MM.1S (cell line): ENCODE measurements at regions not wholly inside any gene's neighbourhood (a gene's known extent, or its start where the extent isn't known, plus 50 kb on each side); places are given as distances from the start of the nearest gene placed in this dataset.

Source experiments
- DNase-seq: peaks from one replicate; pipeline ENCODE4 v3.0.0-alpha.2; 2015
- H2AFZ ChIP-seq: fragments of 300-600 bp; sonication (generic); 2 replicates; pipeline ENCODE4 v1.6.0; 2016; ENCODE audit warnings: antibody characterized with exemption, low read length
- H3F3A ChIP-seq: fragments of 300-600 bp; sonication (generic); 2 replicates; pipeline ENCODE4 v1.6.1; 2016; ENCODE audit warnings: mild to moderate bottlenecking, antibody characterized with exemption, low read length, moderate library complexity, mixed read lengths; ENCODE audit not compliant: insufficient read depth
- H3K27ac ChIP-seq: fragments of 300-600 bp; sonication (generic); 2 replicates; pipeline ENCODE4 v1.5.1; 2016; ENCODE audit warnings: mild to moderate bottlenecking, low read length
- H3K27me3 ChIP-seq: fragments of 300-600 bp; sonication (generic); replicated peaks from 2 replicates; pipeline ENCODE4 v1.6.0; 2016; ENCODE audit warnings: low read length; ENCODE audit not compliant: insufficient read depth
- H3K36me3 ChIP-seq: fragments of 300-600 bp; sonication (generic); replicated peaks from 2 replicates; pipeline ENCODE4 v1.6.1; 2016; ENCODE audit warnings: mild to moderate bottlenecking, low read length, mixed read lengths; ENCODE audit not compliant: insufficient read depth
- H3K4me1 ChIP-seq: fragments of 300-600 bp; sonication (generic); 2 replicates; pipeline ENCODE4 v1.6.1; 2016; ENCODE audit warnings: low read length, mixed read lengths
- H3K4me2 ChIP-seq: fragments of 300-600 bp; sonication (generic); 2 replicates; pipeline ENCODE4 v1.6.0; 2016; ENCODE audit warnings: low read depth, low read length
- H3K4me3 ChIP-seq: fragments of 300-600 bp; sonication (generic); 2 replicates; pipeline ENCODE4 v1.5.1; 2016; ENCODE audit warnings: low read length, mixed read lengths
- H3K79me2 ChIP-seq: fragments of 300-600 bp; sonication (generic); 2 replicates; pipeline ENCODE4 v1.6.1; 2016; ENCODE audit warnings: mixed run types, low read length, mixed read lengths
- H3K9ac ChIP-seq: fragments of 300-600 bp; sonication (generic); 2 replicates; pipeline ENCODE4 v1.6.1; 2016; ENCODE audit warnings: low read length, mixed read lengths
- H3K9me2 ChIP-seq: fragments of 300-600 bp; sonication (generic); replicated peaks from 2 replicates; pipeline ENCODE4 v1.6.1; 2016; ENCODE audit warnings: mild to moderate bottlenecking, low read length, mixed read lengths; ENCODE audit not compliant: insufficient read depth
- H3K9me3 ChIP-seq: fragments of 300-600 bp; sonication (generic); replicated peaks from 2 replicates; pipeline ENCODE4 v1.6.1; 2016; ENCODE audit warnings: mild to moderate bottlenecking, low read length, mixed read lengths; ENCODE audit not compliant: insufficient read depth
- H4K20me1 ChIP-seq: fragments of 300-600 bp; sonication (generic); 2 replicates; pipeline ENCODE4 v1.6.1; 2016; ENCODE audit warnings: mild to moderate bottlenecking, low read length, moderate library complexity, mixed read lengths; ENCODE audit not compliant: insufficient read depth
- EZH2 ChIP-seq: fragments of 300-600 bp; sonication (generic); optimal IDR thresholded peaks from 2 replicates; pipeline ENCODE3; 2017; ENCODE audit warnings: low read depth, mild to moderate bottlenecking, antibody characterized with exemption, low read length, mixed read lengths
- EZH2phosphoT487 ChIP-seq: fragments of 300-600 bp; sonication (generic); IDR thresholded peaks from 2 replicates; pipeline ENCODE4 v1.6.1; 2018; ENCODE audit warnings: antibody characterized with exemption, low read length
- TF ChIP-seq, protein P1 (sequence below): fragments of 300-600 bp; sonication (generic); IDR thresholded peaks from 2 replicates; pipeline ENCODE4 v1.5.1; 2016; ENCODE audit warnings: antibody characterized with exemption, low read length, mixed read lengths

DNA sequence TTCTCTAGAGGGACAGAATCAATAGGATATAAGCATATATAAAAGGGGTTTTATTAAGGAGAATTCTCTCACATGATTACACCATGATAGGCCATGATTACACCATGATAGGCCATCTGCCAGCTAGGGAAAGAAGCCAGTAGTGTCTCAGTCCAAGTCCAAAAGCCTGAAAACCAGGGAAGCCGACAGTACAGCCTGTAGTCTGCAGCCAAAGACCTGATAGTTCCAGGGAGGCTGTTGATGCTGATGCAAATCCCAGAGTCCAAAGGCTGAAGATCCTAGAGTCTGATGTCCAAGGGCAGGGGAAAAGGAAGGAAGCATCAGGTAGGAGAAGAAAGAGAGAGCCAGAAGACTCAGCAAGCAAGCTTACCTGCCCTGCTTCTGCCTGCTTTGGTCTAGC, 411.3 kb upstream of the EMCN start:
- TF ChIP-seq, protein P1, sequence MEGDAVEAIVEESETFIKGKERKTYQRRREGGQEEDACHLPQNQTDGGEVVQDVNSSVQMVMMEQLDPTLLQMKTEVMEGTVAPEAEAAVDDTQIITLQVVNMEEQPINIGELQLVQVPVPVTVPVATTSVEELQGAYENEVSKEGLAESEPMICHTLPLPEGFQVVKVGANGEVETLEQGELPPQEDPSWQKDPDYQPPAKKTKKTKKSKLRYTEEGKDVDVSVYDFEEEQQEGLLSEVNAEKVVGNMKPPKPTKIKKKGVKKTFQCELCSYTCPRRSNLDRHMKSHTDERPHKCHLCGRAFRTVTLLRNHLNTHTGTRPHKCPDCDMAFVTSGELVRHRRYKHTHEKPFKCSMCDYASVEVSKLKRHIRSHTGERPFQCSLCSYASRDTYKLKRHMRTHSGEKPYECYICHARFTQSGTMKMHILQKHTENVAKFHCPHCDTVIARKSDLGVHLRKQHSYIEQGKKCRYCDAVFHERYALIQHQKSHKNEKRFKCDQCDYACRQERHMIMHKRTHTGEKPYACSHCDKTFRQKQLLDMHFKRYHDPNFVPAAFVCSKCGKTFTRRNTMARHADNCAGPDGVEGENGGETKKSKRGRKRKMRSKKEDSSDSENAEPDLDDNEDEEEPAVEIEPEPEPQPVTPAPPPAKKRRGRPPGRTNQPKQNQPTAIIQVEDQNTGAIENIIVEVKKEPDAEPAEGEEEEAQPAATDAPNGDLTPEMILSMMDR: no peak
- no peak for TF ChIP-seq EZH2phosphoT487
- TF ChIP-seq EZH2: no peak
- Histone ChIP-seq H3K36me3 (no peaks in the 10 kb centered on the region), H2AFZ (no peak overlapping the region), H3K9me2 (no peaks in the 10 kb centered on the region), H3K9me3 (no peaks in the 10 kb centered on the region), H3K9ac (no peak overlapping the region), H3K4me1 (peaks cover 17% of the 10 kb centered on the region; the same call in 1 of the 2 replicates), H3K27ac (no peak overlapping the region), H3K79me2 (no peaks in the 10 kb centered on the region), H4K20me1 (no peaks in the 10 kb centered on the region), H3K4me3 (no peak overlapping the region), H3K4me2 (no peak overlapping the region), H3K27me3 (no peaks in the 10 kb centered on the region), H3F3A (no peaks in the 10 kb centered on the region)
- no peak for DNase-seq

DNA sequence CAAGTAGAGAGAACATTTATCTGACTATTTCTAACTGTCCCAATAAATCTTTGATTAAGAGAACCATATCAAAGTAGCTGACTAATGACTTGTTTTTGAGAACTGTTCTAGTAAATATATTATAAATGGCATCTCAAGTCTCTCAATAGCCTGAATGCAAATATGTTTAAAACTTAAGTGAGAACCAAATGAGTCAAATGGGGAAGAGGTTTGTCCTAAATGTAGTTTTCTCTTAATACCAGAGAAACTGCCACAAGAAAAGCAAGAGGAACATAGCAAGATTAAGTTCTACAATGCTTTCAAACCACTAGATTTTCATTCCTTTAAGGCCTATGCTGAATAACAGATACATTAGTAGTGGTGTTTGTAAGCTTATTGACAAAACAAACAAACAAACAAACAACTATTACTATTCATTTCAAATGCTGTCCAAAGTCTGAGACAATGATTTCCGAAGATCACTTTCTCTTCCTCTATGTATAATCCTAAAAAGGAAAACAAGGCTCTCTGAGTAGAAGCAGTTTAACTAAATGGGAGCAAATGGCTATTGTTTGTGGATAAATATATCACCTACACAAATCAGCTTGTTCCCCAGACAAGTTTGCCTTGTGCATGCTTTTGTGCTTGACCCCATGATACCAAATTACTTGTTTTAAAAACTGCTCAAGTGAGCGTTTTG, 408.4 kb upstream of the EMCN start:
- no peaks in the 10 kb centered on the region for H3K27me3 ChIP-seq
- no peak overlapping the region for H3K9ac ChIP-seq
- no peaks in the 10 kb centered on the region for H3F3A ChIP-seq
- no peaks in the 10 kb centered on the region for H3K79me2 ChIP-seq
- H3K4me1 ChIP-seq: no peaks in the 10 kb centered on the region
- H3K9me2 ChIP-seq: no peaks in the 10 kb centered on the region
- no peak overlapping the region for H2AFZ ChIP-seq
- no peaks in the 10 kb centered on the region for H3K9me3 ChIP-seq
- H3K4me3 ChIP-seq: no peak overlapping the region
- H4K20me1 ChIP-seq: no peaks in the 10 kb centered on the region
- DNase-seq: no peak
- no peak overlapping the region for H3K4me2 ChIP-seq
- TF ChIP-seq EZH2phosphoT487: no peak
- TF ChIP-seq, protein P1: no peak
- TF ChIP-seq EZH2: no peak
- no peaks in the 10 kb centered on the region for H3K36me3 ChIP-seq
- no peak overlapping the region for H3K27ac ChIP-seq

DNA sequence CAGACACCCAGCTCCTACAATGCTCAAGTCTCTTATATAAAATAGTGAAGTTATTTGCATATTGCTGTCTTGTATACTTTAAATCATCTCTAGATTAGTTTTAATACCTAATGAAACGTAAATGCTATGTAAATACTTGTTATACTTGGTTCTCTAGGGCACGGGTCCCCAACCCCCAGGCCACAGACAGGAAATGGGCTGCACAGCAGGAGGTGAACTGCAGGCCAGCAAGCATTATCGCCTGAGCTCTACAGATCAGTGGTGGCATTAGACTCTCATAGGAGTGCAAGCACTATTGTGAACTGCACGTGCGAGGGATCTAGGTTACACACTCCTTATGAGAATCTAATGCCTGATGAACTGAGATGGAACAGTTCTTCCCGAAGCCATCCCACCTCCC, 395.9 kb upstream of the EMCN start:
- no peak overlapping the region for H3K9ac ChIP-seq
- no peaks in the 10 kb centered on the region for H3K9me2 ChIP-seq
- no peaks in the 10 kb centered on the region for H3K4me1 ChIP-seq
- H2AFZ ChIP-seq: no peak overlapping the region
- H3K9me3 ChIP-seq: no peaks in the 10 kb centered on the region
- no peak overlapping the region for H3K27ac ChIP-seq
- H3K4me3 ChIP-seq: no peak overlapping the region
- DNase-seq: no peak
- no peaks in the 10 kb centered on the region for H3F3A ChIP-seq
- H3K27me3 ChIP-seq: no peaks in the 10 kb centered on the region
- H4K20me1 ChIP-seq: no peaks in the 10 kb centered on the region
- no peak overlapping the region for H3K4me2 ChIP-seq
- TF ChIP-seq EZH2: no peak
- TF ChIP-seq EZH2phosphoT487: no peak
- TF ChIP-seq, protein P1: no peak
- H3K36me3 ChIP-seq: no peaks in the 10 kb centered on the region
- H3K79me2 ChIP-seq: no peaks in the 10 kb centered on the region
